ENCODE measurements at regions not wholly inside any gene's neighbourhood (a gene's known extent, or its start where the extent isn't known, plus 50 kb on each side); places are given as distances from the start of the nearest gene placed in this dataset.

DNA sequence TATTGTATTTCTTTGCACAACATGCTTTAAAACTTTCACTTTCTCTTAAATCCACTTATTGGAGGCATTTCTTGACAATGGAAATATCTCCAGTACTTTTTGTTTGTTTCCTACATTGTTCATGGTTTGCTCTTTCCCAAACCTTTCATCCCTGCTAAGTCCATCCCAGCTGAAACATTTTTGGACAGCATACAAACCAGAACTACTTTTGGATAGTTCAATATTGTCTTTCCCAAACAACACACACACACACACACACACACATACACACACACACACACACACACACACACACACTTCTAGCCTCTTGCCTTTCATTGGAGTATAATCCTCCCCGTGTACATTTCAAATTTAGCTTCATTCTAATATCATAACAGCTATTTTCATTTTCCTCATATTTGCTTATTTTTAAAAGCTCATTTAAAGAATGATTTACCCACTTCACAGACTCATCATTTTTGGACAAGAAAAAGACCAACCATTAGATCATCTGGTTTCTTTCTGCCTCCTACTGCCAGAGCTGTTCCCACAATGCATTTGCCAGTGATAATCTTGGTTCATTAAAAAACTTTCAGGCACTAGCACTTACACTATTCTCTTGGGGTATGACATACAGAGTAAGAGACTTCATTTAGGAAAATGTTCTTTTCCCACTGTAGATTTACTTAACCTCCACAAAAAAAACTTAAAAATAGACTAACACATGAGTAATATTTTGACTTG, 248.1 kb downstream of the CD109 start:
- Histone ChIP-seq H3K36me3 (ENCODE audit: control insufficient read depth, insufficient read depth, low read length) (no peaks in the 10 kb centered on the region), H3K9me3 (ENCODE audit: control insufficient read depth, insufficient read depth, low read length) (peaks cover 5% of the 10 kb centered on the region), H3K27ac (ENCODE audit: low read length) (no peak overlapping the region), H3K27me3 (ENCODE audit: control insufficient read depth, insufficient read depth, low read length) (no peaks in the 10 kb centered on the region), H3K4me1 (ENCODE audit: control insufficient read depth, insufficient read depth, low read length) (no peaks in the 10 kb centered on the region), H3K4me3 (ENCODE audit: low read length) (no peak overlapping the region)
- TF ChIP-seq, protein P1, sequence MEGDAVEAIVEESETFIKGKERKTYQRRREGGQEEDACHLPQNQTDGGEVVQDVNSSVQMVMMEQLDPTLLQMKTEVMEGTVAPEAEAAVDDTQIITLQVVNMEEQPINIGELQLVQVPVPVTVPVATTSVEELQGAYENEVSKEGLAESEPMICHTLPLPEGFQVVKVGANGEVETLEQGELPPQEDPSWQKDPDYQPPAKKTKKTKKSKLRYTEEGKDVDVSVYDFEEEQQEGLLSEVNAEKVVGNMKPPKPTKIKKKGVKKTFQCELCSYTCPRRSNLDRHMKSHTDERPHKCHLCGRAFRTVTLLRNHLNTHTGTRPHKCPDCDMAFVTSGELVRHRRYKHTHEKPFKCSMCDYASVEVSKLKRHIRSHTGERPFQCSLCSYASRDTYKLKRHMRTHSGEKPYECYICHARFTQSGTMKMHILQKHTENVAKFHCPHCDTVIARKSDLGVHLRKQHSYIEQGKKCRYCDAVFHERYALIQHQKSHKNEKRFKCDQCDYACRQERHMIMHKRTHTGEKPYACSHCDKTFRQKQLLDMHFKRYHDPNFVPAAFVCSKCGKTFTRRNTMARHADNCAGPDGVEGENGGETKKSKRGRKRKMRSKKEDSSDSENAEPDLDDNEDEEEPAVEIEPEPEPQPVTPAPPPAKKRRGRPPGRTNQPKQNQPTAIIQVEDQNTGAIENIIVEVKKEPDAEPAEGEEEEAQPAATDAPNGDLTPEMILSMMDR (IDR thresholded peaks at IDR 0.05) = no peak
- no peaks in the 10 kb centered on the region for H3K4me1 Mint-ChIP-seq
- no peaks in the 10 kb centered on the region for H3K36me3 Mint-ChIP-seq
- intact Hi-C loops (cut with micrococcal nuclease) = no loop called here
- no peak overlapping the region for H3K27ac Mint-ChIP-seq
- peaks cover 7 to 8% of the 10 kb centered on the region in 2 donors for H3K9me3 Mint-ChIP-seq
- no peak for ATAC-seq
- 80% methylated on average over 1 of the region's 1 CpG for WGBS (ENCODE audit: insufficient coverage)
- no peak for DNase-seq
- H3K27me3 Mint-ChIP-seq (ENCODE audit: low read depth in 2 of 2) = peaks cover 0 to 2% of the 10 kb centered on the region in 2 donors
- no peak overlapping the region for H3K4me3 Mint-ChIP-seq

DNA sequence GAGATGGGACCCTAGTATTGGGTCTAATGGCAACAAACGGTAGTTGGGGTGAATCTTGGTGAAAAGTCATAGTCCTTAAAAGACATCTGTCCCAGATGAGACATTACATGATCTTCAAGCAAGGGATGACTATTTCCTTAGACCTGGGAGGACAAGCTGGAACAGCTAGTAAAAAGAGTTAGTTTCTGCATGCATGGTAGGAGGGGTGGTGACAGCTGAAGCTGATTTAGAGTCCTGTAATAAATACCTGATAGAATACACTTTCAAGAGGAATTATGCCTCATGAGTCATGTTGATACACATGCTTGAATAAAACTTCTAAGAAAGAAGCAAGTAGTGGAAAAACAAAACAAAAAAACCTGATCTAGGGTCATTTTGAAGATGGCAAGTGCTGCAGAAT, 247.4 kb downstream of the CD109 start:
- no peak overlapping the region for H3K4me3 ChIP-seq (ENCODE audit: low read length)
- Mint-ChIP-seq H3K4me1 (no peaks in the 10 kb centered on the region), H3K27ac (no peak overlapping the region), H3K4me3 (no peak overlapping the region), H3K9me3 (peaks cover 8 to 10% of the 10 kb centered on the region in 2 donors), H3K27me3 (ENCODE audit: low read depth in 2 of 2) (peaks cover 0 to 2% of the 10 kb centered on the region in 2 donors), H3K36me3 (no peaks in the 10 kb centered on the region)
- TF ChIP-seq, protein P1 (IDR thresholded peaks at IDR 0.05) = no peak
- DNase-seq = no peak
- no peak for ATAC-seq
- peaks cover 5% of the 10 kb centered on the region for H3K9me3 ChIP-seq (ENCODE audit: control insufficient read depth, insufficient read depth, low read length)
- H3K27me3 ChIP-seq (ENCODE audit: control insufficient read depth, insufficient read depth, low read length) = no peaks in the 10 kb centered on the region
- intact Hi-C loops (cut with micrococcal nuclease) = no loop called here
- H3K27ac ChIP-seq (ENCODE audit: low read length) = no peak overlapping the region
- H3K36me3 ChIP-seq (ENCODE audit: control insufficient read depth, insufficient read depth, low read length) = no peaks in the 10 kb centered on the region
- 71% methylated on average over 1 of the region's 1 CpG for WGBS (ENCODE audit: insufficient coverage)
- no peaks in the 10 kb centered on the region for H3K4me1 ChIP-seq (ENCODE audit: control insufficient read depth, insufficient read depth, low read length)

DNA sequence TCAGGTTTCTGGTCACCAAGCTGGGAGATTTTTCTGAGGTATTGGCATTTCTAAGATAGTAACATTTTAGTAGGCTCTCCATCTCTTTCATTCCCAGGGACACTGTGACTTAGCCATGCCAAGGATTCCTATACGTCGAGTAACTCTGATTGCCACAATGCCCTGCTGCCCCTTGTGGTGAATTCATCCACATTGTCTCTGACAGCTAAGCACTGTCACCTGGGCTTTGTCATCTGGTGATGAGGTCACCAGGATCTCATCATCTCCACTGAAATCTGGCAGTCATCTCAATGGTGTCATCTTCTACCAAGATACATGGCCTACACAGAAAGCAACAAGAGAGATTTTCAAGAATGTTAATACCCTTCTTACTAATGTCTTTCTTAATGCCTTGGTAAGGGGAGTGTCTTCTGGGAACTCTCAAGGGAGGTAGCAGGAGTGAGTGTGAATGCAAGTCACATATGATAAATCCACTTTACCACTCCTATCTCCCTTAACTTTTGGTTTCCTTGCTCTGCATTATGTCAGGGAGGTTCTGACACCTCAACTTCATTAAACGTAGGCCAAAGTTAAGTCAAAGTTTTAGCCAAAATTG, 246.7 kb downstream of the CD109 start:
- intact Hi-C loops (cut with micrococcal nuclease) = no loop called here
- peaks cover 0 to 2% of the 10 kb centered on the region in 2 donors for H3K27me3 Mint-ChIP-seq (ENCODE audit: low read depth in 2 of 2)
- H3K4me1 Mint-ChIP-seq = no peaks in the 10 kb centered on the region
- no peak for DNase-seq
- H3K4me1 ChIP-seq (ENCODE audit: control insufficient read depth, insufficient read depth, low read length) = no peaks in the 10 kb centered on the region
- no peak overlapping the region for H3K4me3 Mint-ChIP-seq
- TF ChIP-seq, protein P1 (IDR thresholded peaks at IDR 0.05) = no peak
- no peaks in the 10 kb centered on the region for H3K36me3 Mint-ChIP-seq
- H3K36me3 ChIP-seq (ENCODE audit: control insufficient read depth, insufficient read depth, low read length) = no peaks in the 10 kb centered on the region
- ATAC-seq = no peak
- no peak overlapping the region for H3K27ac ChIP-seq (ENCODE audit: low read length)
- H3K9me3 ChIP-seq (ENCODE audit: control insufficient read depth, insufficient read depth, low read length) = no peaks in the 10 kb centered on the region
- H3K4me3 ChIP-seq (ENCODE audit: low read length) = no peak overlapping the region
- no peak overlapping the region for H3K27ac Mint-ChIP-seq
- H3K27me3 ChIP-seq (ENCODE audit: control insufficient read depth, insufficient read depth, low read length) = no peaks in the 10 kb centered on the region
- WGBS (ENCODE audit: insufficient coverage) = 89% methylated on average over 3 of the region's 3 CpGs
- H3K9me3 Mint-ChIP-seq = peaks cover 6 to 10% of the 10 kb centered on the region in 2 donors

DNA sequence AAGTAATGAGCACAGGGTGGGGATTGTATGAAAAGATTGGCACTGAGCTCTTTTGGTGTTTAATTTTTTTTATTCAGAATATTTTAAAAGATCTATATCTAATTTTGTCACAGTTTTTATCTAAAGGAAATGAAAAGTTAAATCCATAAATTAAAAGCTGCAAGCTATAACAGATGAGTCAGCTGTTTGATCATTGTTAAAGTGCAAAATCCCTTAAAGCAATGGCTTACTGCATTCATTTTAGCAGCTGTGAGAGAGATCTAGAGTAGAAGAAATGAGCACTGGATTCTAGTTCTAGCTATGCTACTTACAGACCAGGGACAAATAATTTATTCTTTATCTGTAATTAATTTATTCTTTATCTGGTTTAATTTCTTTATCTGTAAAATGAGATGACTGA, 245.9 kb downstream of the CD109 start:
- Histone ChIP-seq H3K4me3 (ENCODE audit: low read length) (no peak overlapping the region), H3K27me3 (ENCODE audit: control insufficient read depth, insufficient read depth, low read length) (no peaks in the 10 kb centered on the region), H3K27ac (ENCODE audit: low read length) (no peak overlapping the region), H3K9me3 (ENCODE audit: control insufficient read depth, insufficient read depth, low read length) (no peaks in the 10 kb centered on the region), H3K36me3 (ENCODE audit: control insufficient read depth, insufficient read depth, low read length) (no peaks in the 10 kb centered on the region), H3K4me1 (ENCODE audit: control insufficient read depth, insufficient read depth, low read length) (no peaks in the 10 kb centered on the region)
- TF ChIP-seq, protein P1 (IDR thresholded peaks at IDR 0.05) = no peak
- Mint-ChIP-seq H3K4me3 (no peak overlapping the region), H3K4me1 (no peaks in the 10 kb centered on the region), H3K27ac (no peak overlapping the region), H3K36me3 (no peaks in the 10 kb centered on the region), H3K9me3 (peaks cover 5 to 10% of the 10 kb centered on the region in 2 donors), H3K27me3 (ENCODE audit: low read depth in 2 of 2) (peaks cover 0 to 2% of the 10 kb centered on the region in 2 donors)
- intact Hi-C loops (cut with micrococcal nuclease) = no loop called here
- DNase-seq (no peak), ATAC-seq (no peak)
